ENCODE measurements at regions not wholly inside any gene's neighbourhood (a gene's known extent, or its start where the extent isn't known, plus 50 kb on each side); places are given as distances from the start of the nearest gene placed in this dataset.

DNA sequence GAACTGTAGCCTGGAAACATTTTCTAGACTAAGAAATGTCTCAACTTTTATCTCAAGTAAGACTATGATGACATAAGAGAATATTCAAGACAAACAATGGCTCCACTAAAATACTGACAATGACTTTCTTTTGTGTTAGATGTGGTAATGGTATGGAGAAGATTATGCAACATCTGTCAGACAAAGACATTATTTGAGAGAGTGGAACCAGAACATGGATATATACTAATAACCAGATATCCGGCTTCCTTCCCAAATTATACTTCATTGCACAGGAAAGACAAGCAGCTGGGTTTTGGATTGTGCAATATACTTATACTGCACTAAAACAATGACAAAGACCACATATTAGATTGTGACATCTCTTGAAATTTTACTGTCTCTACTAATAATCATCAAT is 290.8 kb upstream of the GIMD1 start:
- no peaks in the 10 kb centered on the region for H3K27me3 ChIP-seq (ENCODE audit: control insufficient read depth, insufficient read depth, low read length)
- no peaks in the 10 kb centered on the region for H3K36me3 ChIP-seq (ENCODE audit: control insufficient read depth, insufficient read depth, low read length)
- TF ChIP-seq, protein P1, sequence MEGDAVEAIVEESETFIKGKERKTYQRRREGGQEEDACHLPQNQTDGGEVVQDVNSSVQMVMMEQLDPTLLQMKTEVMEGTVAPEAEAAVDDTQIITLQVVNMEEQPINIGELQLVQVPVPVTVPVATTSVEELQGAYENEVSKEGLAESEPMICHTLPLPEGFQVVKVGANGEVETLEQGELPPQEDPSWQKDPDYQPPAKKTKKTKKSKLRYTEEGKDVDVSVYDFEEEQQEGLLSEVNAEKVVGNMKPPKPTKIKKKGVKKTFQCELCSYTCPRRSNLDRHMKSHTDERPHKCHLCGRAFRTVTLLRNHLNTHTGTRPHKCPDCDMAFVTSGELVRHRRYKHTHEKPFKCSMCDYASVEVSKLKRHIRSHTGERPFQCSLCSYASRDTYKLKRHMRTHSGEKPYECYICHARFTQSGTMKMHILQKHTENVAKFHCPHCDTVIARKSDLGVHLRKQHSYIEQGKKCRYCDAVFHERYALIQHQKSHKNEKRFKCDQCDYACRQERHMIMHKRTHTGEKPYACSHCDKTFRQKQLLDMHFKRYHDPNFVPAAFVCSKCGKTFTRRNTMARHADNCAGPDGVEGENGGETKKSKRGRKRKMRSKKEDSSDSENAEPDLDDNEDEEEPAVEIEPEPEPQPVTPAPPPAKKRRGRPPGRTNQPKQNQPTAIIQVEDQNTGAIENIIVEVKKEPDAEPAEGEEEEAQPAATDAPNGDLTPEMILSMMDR (IDR thresholded peaks at IDR 0.05) = no peak
- no peak overlapping the region for H3K27ac ChIP-seq
- H3K4me2 ChIP-seq (ENCODE audit: low read length) = no peak overlapping the region
- H3K4me1 ChIP-seq = no peaks in the 10 kb centered on the region
- H3K9ac ChIP-seq = no peak overlapping the region
- H3K9me3 ChIP-seq (ENCODE audit: control insufficient read depth, low read length) = no peaks in the 10 kb centered on the region
- H2AFZ ChIP-seq = no peak overlapping the region
- H3K4me3 ChIP-seq (ENCODE audit: low read depth, low read length) = no peak overlapping the region
- H3K79me2 ChIP-seq = no peaks in the 10 kb centered on the region

DNA sequence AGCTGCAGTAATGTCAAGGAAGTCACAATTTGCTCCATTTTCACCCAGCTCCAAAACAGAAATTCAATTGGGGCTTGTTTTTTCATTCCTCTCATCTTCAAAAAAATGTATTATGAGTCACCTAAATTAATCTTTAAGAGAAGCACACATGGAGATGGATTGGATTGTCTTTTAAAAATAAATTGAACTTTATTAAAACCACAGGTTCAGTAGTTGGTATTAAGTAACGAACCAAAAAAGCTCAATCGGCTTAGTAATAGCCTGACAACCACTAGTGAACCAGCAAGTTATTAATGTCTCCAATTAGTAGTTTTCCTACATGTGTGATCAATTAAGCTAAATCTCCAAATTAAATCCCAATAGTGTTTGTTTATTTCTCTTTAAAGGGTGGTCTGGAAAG is 283.5 kb upstream of the GIMD1 start:
- H3K79me2 ChIP-seq = no peaks in the 10 kb centered on the region
- no peaks in the 10 kb centered on the region for H3K9me3 ChIP-seq (ENCODE audit: control insufficient read depth, low read length)
- no peak overlapping the region for H2AFZ ChIP-seq
- no peak overlapping the region for H3K27ac ChIP-seq
- no peak overlapping the region for H3K4me3 ChIP-seq (ENCODE audit: low read depth, low read length)
- no peaks in the 10 kb centered on the region for H3K36me3 ChIP-seq (ENCODE audit: control insufficient read depth, insufficient read depth, low read length)
- H3K4me2 ChIP-seq (ENCODE audit: low read length) = no peak overlapping the region
- no peaks in the 10 kb centered on the region for H3K27me3 ChIP-seq (ENCODE audit: control insufficient read depth, insufficient read depth, low read length)
- no peak overlapping the region for H3K9ac ChIP-seq
- H3K4me1 ChIP-seq = no peaks in the 10 kb centered on the region
- TF ChIP-seq, protein P1 (IDR thresholded peaks at IDR 0.05) = no peak

DNA sequence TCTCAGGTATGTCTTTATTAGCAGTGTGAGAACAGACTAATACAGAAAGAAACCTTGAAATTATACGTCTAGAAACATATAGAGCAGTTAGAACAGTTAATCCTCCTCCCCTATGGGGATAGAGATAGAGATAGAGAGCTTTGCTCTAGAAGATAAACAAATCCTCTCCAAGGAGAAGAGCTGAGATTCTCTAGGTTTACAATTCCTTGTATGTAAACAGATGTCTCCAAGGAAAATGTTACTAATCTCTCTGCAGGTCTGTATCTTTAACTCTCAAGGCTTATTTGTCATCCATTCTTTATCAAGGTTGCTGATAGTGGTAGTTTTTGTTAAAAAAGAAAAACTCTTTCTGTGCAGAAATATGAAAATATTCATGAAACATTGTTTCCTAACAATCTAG is 282.1 kb upstream of the GIMD1 start:
- H3K4me1 ChIP-seq = no peaks in the 10 kb centered on the region
- no peaks in the 10 kb centered on the region for H3K9me3 ChIP-seq (ENCODE audit: control insufficient read depth, low read length)
- H3K27me3 ChIP-seq (ENCODE audit: control insufficient read depth, insufficient read depth, low read length) = no peaks in the 10 kb centered on the region
- H3K36me3 ChIP-seq (ENCODE audit: control insufficient read depth, insufficient read depth, low read length) = no peaks in the 10 kb centered on the region
- no peak overlapping the region for H3K27ac ChIP-seq
- TF ChIP-seq, protein P1 (IDR thresholded peaks at IDR 0.05) = no peak
- no peaks in the 10 kb centered on the region for H3K79me2 ChIP-seq
- no peak overlapping the region for H2AFZ ChIP-seq
- H3K9ac ChIP-seq = no peak overlapping the region
- H3K4me2 ChIP-seq (ENCODE audit: low read length) = no peak overlapping the region
- H3K4me3 ChIP-seq (ENCODE audit: low read depth, low read length) = no peak overlapping the region

DNA sequence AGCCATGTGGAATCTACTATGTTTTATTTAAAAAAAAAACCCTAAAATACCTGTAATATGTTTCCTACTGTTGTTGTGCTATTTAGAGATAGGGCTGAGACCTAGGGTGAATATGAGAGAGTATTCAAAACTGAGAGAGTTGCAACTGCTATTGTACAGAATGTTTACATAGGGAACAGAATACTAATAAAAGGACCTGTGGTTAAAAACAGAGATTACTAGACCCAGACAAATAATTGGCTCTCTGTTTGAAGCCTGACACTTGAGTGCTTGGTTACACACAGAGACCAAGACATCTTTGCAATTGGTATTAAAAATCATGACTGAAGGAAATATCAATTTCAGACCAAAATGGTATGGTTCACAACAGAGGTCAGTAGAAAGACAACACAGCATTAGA is 278.9 kb upstream of the GIMD1 start:
- Histone ChIP-seq H3K4me2 (ENCODE audit: low read length) (no peak overlapping the region), H3K9me3 (ENCODE audit: control insufficient read depth, low read length) (no peaks in the 10 kb centered on the region), H2AFZ (no peak overlapping the region), H3K4me1 (no peaks in the 10 kb centered on the region), H3K79me2 (no peaks in the 10 kb centered on the region), H3K27me3 (ENCODE audit: control insufficient read depth, insufficient read depth, low read length) (no peaks in the 10 kb centered on the region), H3K36me3 (ENCODE audit: control insufficient read depth, insufficient read depth, low read length) (no peaks in the 10 kb centered on the region), H3K27ac (no peak overlapping the region), H3K9ac (no peak overlapping the region), H3K4me3 (ENCODE audit: low read depth, low read length) (no peak overlapping the region)
- TF ChIP-seq, protein P1 (IDR thresholded peaks at IDR 0.05) = no peak

DNA sequence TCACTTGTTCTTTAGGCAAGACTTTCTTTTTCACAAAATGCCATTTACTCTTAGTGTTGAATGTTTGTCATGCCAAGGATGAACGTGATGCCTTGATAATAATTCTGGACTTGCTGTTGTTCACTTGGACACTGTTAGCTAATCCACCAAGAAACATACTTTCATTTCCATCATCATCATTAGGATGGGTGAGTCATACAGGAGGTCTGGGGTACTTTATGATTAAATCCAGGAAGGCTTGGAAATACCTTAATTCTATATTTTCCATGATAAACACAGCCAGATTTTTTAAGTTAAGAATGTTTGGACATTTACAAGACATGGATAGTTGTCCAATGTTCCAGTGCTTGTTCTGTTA is 260.7 kb upstream of the GIMD1 start:
- no peaks in the 10 kb centered on the region for H3K79me2 ChIP-seq
- H3K27me3 ChIP-seq (ENCODE audit: control insufficient read depth, insufficient read depth, low read length) = no peaks in the 10 kb centered on the region
- H3K36me3 ChIP-seq (ENCODE audit: control insufficient read depth, insufficient read depth, low read length) = no peaks in the 10 kb centered on the region
- no peak overlapping the region for H3K27ac ChIP-seq
- H2AFZ ChIP-seq = no peak overlapping the region
- TF ChIP-seq, protein P1 (IDR thresholded peaks at IDR 0.05) = no peak
- no peak overlapping the region for H3K4me2 ChIP-seq (ENCODE audit: low read length)
- no peak overlapping the region for H3K4me3 ChIP-seq (ENCODE audit: low read depth, low read length)
- H3K9ac ChIP-seq = no peak overlapping the region
- no peaks in the 10 kb centered on the region for H3K4me1 ChIP-seq
- H3K9me3 ChIP-seq (ENCODE audit: control insufficient read depth, low read length) = no peaks in the 10 kb centered on the region

All from parathyroid adenoma (tissue), 2 donors.